ENCODE measurements at regions not wholly inside any gene's neighbourhood (a gene's known extent, or its start where the extent isn't known, plus 50 kb on each side); places are given as distances from the start of the nearest gene placed in this dataset.

DNA sequence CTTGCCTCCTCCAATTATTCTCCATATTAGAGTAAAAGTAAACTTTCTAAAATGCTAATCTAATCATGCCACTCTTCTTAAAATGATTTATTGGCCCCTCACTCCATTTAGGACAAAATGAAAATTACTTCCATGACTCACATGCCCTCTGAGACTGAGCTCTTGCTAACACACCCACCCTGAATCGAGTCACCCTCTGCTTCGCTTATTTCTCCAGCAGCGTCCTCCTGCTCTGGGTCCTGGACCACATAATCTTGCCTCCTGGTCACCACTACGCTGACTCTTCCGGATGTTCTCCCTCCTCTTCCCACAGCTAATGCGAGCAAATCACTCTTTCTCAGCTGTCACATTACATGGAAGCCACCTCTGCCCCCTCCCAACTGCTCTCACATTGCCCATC, 384.0 kb upstream of the FZD8 start:
- BruUV-seq (replicated peaks): no TSS peak

More for the DNA sequence above, 384.0 kb upstream of the FZD8 start:
- ChIA-PET POLR2A (no interaction called here), CTCF (no interaction called here)
- Histone ChIP-seq H3K4me2 (ENCODE audit: insufficient read depth, low read length) (no peak overlapping the region), H3K9ac (replicated peaks; ENCODE audit: extremely low read depth, insufficient read depth, low read length) (no peak overlapping the region), H2AFZ (ENCODE audit: low read depth, low read length) (no peak overlapping the region), H3K4me1 (ENCODE audit: control insufficient read depth, extremely low read depth, insufficient read depth, low read length) (no peaks in the 10 kb centered on the region), H3K27ac (ENCODE audit: insufficient read depth, low read depth, low read length) (no peak overlapping the region), H3K9me1 (replicated peaks; ENCODE audit: control insufficient read depth, extremely low read depth, insufficient read depth, low read length) (no peaks in the 10 kb centered on the region), H3K9me3 (replicated peaks; ENCODE audit: control insufficient read depth, insufficient read depth, low read length) (no peaks in the 10 kb centered on the region), H3K36me3 (ENCODE audit: control insufficient read depth in 2 of 2, extremely low read depth in 1 of 2, insufficient read depth in 2 of 2, low read length in 2 of 2) (no peaks in the 10 kb centered on the region), H3K27me3 (ENCODE audit: control insufficient read depth in 2 of 2, insufficient read depth in 2 of 2, low read length in 2 of 2) (no peaks in the 10 kb centered on the region), H3K4me3 (replicated peaks in 1 of 3; ENCODE audit: insufficient read depth in 1 of 3, low read depth in 1 of 3, low read length in 3 of 3) (no peak overlapping the region), H4K20me1 (replicated peaks; ENCODE audit: control insufficient read depth, extremely low read depth, insufficient read depth, low read length) (no peaks in the 10 kb centered on the region), H3K79me2 (ENCODE audit: control insufficient read depth, insufficient read depth, low read length) (no peaks in the 10 kb centered on the region)
- intact Hi-C loops (cut with micrococcal nuclease) (no loop called here), dilution Hi-C loops (cut with MboI; ENCODE audit: extremely low pct_ligation_motif_present, low sequenced_read_pairs) (no loop called here)
- FAIRE-seq: no peak
- TF ChIP-seq GATA2 (IDR thresholded peaks at IDR 0.05; ENCODE audit: insufficient read depth, insufficient read length, low read depth, low read length) (no peak), MYC (IDR thresholded peaks at IDR 0.05; ENCODE audit: low read depth, low read length) (no peak), POLR2AphosphoS5 (IDR thresholded peaks at IDR 0.05; ENCODE audit: insufficient read depth, low read depth, low read length) (no peak), POLR2A (IDR thresholded peaks at IDR 0.05; ENCODE audit: low read depth, low read length) (no peak), JUN (IDR thresholded peaks at IDR 0.05; ENCODE audit: borderline replicate concordance, insufficient read depth, insufficient read length, low read depth) (no peak), EZH2 (IDR thresholded peaks at IDR 0.05; ENCODE audit: borderline replicate concordance, low read depth, low read length, severe bottlenecking) (no peak), FOS (IDR thresholded peaks at IDR 0.05; ENCODE audit: borderline replicate concordance, insufficient read depth, low read length) (no peak)
- TF ChIP-seq, protein P1, sequence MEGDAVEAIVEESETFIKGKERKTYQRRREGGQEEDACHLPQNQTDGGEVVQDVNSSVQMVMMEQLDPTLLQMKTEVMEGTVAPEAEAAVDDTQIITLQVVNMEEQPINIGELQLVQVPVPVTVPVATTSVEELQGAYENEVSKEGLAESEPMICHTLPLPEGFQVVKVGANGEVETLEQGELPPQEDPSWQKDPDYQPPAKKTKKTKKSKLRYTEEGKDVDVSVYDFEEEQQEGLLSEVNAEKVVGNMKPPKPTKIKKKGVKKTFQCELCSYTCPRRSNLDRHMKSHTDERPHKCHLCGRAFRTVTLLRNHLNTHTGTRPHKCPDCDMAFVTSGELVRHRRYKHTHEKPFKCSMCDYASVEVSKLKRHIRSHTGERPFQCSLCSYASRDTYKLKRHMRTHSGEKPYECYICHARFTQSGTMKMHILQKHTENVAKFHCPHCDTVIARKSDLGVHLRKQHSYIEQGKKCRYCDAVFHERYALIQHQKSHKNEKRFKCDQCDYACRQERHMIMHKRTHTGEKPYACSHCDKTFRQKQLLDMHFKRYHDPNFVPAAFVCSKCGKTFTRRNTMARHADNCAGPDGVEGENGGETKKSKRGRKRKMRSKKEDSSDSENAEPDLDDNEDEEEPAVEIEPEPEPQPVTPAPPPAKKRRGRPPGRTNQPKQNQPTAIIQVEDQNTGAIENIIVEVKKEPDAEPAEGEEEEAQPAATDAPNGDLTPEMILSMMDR (IDR thresholded peaks at IDR 0.05; ENCODE audit: extremely low read depth in 1 of 2, insufficient read depth in 1 of 2, low read depth in 1 of 2, low read length in 2 of 2): no peak
- TF ChIP-seq, protein P2, sequence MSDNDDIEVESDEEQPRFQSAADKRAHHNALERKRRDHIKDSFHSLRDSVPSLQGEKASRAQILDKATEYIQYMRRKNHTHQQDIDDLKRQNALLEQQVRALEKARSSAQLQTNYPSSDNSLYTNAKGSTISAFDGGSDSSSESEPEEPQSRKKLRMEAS (IDR thresholded peaks at IDR 0.05; ENCODE audit: insufficient read depth, insufficient read length): no peak
- DNase-seq (ENCODE audit: low read depth, low spot score): no peak

Measured in endothelial cell of umbilical vein (primary cell).